Gastrocnemius medialis (tissue), 4 donors: ENCODE measurements at regions not wholly inside any gene's neighbourhood (a gene's known extent, or its start where the extent isn't known, plus 50 kb on each side); places are given as distances from the start of the nearest gene placed in this dataset.

Source experiments
- ATAC-seq, 2 donors: fragments of 150-250 bp; one replicate each; pipeline ENCODE4 v1.9.1; 2016
- DNase-seq, 2 donors: peaks; one replicate each; pipeline ENCODE4 v3.0.0-alpha.2; 2019
- H3K27ac ChIP-seq, 4 donors: fragments of 200-600 bp; sonication (generic); 1 replicate in 1 of 4; 2 replicates in 3 of 4; pipeline ENCODE4 v1.5.1; 2016 to 2018; ENCODE audit warnings: mild to moderate bottlenecking in 2 of 4, moderate library complexity in 1 of 4
- H3K27me3 ChIP-seq, 3 donors: fragments of 200-600 bp; sonication (generic) in 2 of 3; 1 replicate in 1 of 3; 2 replicates in 2 of 3; pipeline versions ENCODE4 v1.5.1 to v1.6.0; 2016 to 2019; ENCODE audit warnings: mild to moderate bottlenecking in 1 of 3, moderate library complexity in 1 of 3
- H3K36me3 ChIP-seq, 2 donors: fragments of 200-600 bp; sonication (generic) in 1 of 2; one replicate each; pipeline ENCODE4 v1.5.1; 2017 to 2018
- H3K4me1 ChIP-seq, 2 donors: fragments of 200-600 bp; sonication (generic) in 1 of 2; one replicate each; pipeline ENCODE4 v1.5.1; 2016 to 2017; ENCODE audit warnings: mild to moderate bottlenecking in 2 of 2
- H3K4me3 ChIP-seq, 4 donors: fragments of 200-600 bp; sonication (generic) in 3 of 4; 1 replicate in 1 of 4; 2 replicates in 3 of 4; pipeline ENCODE4 v1.5.1; 2016 to 2019; ENCODE audit warnings: mild to moderate bottlenecking in 2 of 4
- H3K9me3 ChIP-seq, 3 donors: fragments of 200-600 bp; sonication (generic) in 2 of 3; 1 replicate in 1 of 3; 2 replicates in 2 of 3; pipeline ENCODE4 v1.5.1; 2016 to 2019
- POLR2A ChIP-seq, 2 donors: fragments of 450-650 bp; IDR thresholded peaks; one replicate each; pipeline ENCODE4 v1.6.1; 2017; ENCODE audit warnings: antibody characterized with exemption in 2 of 2, mild to moderate bottlenecking in 2 of 2, moderate library complexity in 2 of 2
- in situ Hi-C, 4 donors: fragments of 200-750 bp; cut with MboI; loops; one replicate each; pipeline versions ENCODE4 v1.15.0 to v1.8.0; 2017; ENCODE audit warnings: low sequenced_read_pairs in 4 of 4
- intact Hi-C: fragments of 100-400 bp; cut with DNase I; formaldehyde crosslinking; loops from one replicate; pipeline ENCODE4 v1.15.1; 2023; ENCODE audit warnings: low total_unique reads
- TF ChIP-seq, protein P1 (sequence below), 5 experiments: fragments of 450-650 bp in 3 of 5; fragments of 200-600 bp in 2 of 5; sonication (generic) in 2 of 5; IDR thresholded peaks in 4 of 5; conservative IDR thresholded peaks in 1 of 5; 1 replicate in 4 of 5; 2 replicates in 1 of 5; pipeline ENCODE4 v1.5.1; 2016 to 2019; ENCODE audit warnings: antibody characterized with exemption in 5 of 5, mild to moderate bottlenecking in 3 of 5, moderate library complexity in 3 of 5

- Histone ChIP-seq H3K4me3 (no peak overlapping the region), H3K9me3 (no peaks in the 10 kb centered on the region), H3K27ac (no peak overlapping the region), H3K4me1 (no peaks in the 10 kb centered on the region), H3K36me3 (no peaks in the 10 kb centered on the region), H3K27me3 (no peaks in the 10 kb centered on the region)
- intact Hi-C loops, result no loop called here
- TF ChIP-seq, protein P1, sequence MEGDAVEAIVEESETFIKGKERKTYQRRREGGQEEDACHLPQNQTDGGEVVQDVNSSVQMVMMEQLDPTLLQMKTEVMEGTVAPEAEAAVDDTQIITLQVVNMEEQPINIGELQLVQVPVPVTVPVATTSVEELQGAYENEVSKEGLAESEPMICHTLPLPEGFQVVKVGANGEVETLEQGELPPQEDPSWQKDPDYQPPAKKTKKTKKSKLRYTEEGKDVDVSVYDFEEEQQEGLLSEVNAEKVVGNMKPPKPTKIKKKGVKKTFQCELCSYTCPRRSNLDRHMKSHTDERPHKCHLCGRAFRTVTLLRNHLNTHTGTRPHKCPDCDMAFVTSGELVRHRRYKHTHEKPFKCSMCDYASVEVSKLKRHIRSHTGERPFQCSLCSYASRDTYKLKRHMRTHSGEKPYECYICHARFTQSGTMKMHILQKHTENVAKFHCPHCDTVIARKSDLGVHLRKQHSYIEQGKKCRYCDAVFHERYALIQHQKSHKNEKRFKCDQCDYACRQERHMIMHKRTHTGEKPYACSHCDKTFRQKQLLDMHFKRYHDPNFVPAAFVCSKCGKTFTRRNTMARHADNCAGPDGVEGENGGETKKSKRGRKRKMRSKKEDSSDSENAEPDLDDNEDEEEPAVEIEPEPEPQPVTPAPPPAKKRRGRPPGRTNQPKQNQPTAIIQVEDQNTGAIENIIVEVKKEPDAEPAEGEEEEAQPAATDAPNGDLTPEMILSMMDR (IDR thresholded peaks at IDR 0.05 in 4 of 5, conservative IDR thresholded peaks at IDR 0.05 in 1 of 5), result no peak
- no peak for TF ChIP-seq POLR2A (IDR thresholded peaks at IDR 0.05)
- ATAC-seq (no peak), DNase-seq (no peak)
- in situ Hi-C loops, result no loop called here
Observed at GRCh38 chr4:177123811-177124210, 185.9 kb upstream of the NEIL3 start.

- H3K36me3 ChIP-seq, result no peaks in the 10 kb centered on the region
- in situ Hi-C loops (no loop called here), intact Hi-C loops (no loop called here)
- H3K4me3 ChIP-seq, result no peak overlapping the region
- DNase-seq, result no peak
- H3K27me3 ChIP-seq, result no peaks in the 10 kb centered on the region
- H3K4me1 ChIP-seq, result no peaks in the 10 kb centered on the region
- no peak overlapping the region for H3K27ac ChIP-seq
- no peaks in the 10 kb centered on the region for H3K9me3 ChIP-seq
- TF ChIP-seq, protein P1 (IDR thresholded peaks at IDR 0.05 in 4 of 5, conservative IDR thresholded peaks at IDR 0.05 in 1 of 5), result no peak
- no peak for TF ChIP-seq POLR2A (IDR thresholded peaks at IDR 0.05)
- no peak for ATAC-seq
Observed at GRCh38 chr4:177124349-177125064, 185.2 kb upstream of the NEIL3 start.

- Histone ChIP-seq H3K27ac (no peak overlapping the region), H3K27me3 (no peaks in the 10 kb centered on the region), H3K9me3 (no peaks in the 10 kb centered on the region), H3K4me1 (no peaks in the 10 kb centered on the region), H3K36me3 (no peaks in the 10 kb centered on the region), H3K4me3 (no peak overlapping the region)
- TF ChIP-seq, protein P1 (IDR thresholded peaks at IDR 0.05 in 4 of 5, conservative IDR thresholded peaks at IDR 0.05 in 1 of 5), result no peak
- no peak for TF ChIP-seq POLR2A (IDR thresholded peaks at IDR 0.05)
- in situ Hi-C loops, result no loop called here
- no peak for DNase-seq
- intact Hi-C loops, result no loop called here
- ATAC-seq, result no peak
Observed at GRCh38 chr4:177125656-177126055, 184.0 kb upstream of the NEIL3 start.

DNA sequence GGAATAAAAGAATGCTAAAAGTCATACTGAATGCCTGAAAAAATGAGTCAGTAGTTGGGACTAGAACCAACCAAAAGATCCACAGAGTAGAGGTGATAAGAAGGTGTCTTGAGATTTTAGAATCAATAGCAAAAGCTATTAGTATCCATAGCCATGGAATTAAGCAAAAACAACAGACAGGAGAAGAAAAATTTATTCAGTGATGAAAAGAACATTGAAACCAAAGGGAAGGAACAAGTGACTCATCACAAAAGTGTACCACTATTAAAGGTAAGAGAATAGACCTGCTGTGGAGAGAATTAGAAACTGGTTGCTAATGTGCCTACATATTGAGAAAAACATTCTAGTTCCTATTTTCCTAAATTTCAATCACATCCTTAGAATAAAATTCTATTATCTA, 182.0 kb upstream of the NEIL3 start:
- intact Hi-C loops, result no loop called here

More for the DNA sequence above, 182.0 kb upstream of the NEIL3 start:
- DNase-seq (no peak), ATAC-seq (no peak)
- TF ChIP-seq POLR2A (IDR thresholded peaks at IDR 0.05), result no peak
- TF ChIP-seq, protein P1 (IDR thresholded peaks at IDR 0.05 in 4 of 5, conservative IDR thresholded peaks at IDR 0.05 in 1 of 5), result no peak
- no peak overlapping the region for H3K27ac ChIP-seq
- H3K36me3 ChIP-seq, result no peaks in the 10 kb centered on the region
- H3K27me3 ChIP-seq, result no peaks in the 10 kb centered on the region
- no peaks in the 10 kb centered on the region for H3K4me1 ChIP-seq
- H3K4me3 ChIP-seq, result no peak overlapping the region
- H3K9me3 ChIP-seq, result no peaks in the 10 kb centered on the region
- in situ Hi-C loops, result no loop called here
